DMS153 (cell line): ENCODE measurements at regions not wholly inside any gene's neighbourhood (a gene's known extent, or its start where the extent isn't known, plus 50 kb on each side); places are given as distances from the start of the nearest gene placed in this dataset.
A peak's percentile ranks its signal among the peaks of the same experiment; 100 is the strongest.

Source experiments
- DNase-seq: peaks from one replicate; lab custom pipeline; 2025; lab: John Stamatoyannopoulos, UW

DNA sequence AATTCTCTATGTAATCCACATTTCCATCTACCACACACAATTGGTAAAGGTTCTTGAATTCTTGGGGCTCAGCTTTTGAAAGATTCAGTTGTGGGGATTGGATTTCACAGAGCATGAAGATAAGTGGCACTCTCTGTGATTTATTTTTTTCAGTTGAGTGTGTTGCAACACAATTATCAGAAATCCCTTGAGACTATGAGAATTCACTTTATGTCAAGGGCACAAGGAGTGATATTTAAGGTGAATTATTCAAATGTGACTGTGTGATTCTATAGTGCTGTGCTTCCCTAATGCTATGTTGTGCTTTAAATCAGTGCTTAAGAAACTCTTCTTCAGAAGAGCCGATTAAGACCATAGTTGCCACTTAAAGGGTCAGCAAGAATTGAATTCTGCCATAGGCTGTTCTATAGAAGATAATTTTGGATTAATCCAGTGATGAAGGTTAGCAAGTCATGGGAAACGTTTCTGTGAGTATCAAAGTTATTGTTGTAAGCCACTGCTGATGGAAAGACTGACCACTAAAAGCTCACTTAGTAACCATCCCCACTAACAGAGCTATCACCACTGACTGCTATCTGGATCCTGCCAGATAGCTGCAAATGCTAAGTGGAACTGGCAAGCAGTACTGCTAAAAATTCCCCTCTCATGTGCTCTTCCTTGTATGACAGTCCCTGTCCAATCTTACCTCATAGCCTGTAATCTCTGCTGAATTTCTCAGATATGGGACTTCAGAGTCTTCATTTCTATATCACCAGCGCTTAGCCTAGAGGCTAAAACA is 134.0 kb upstream of the SEMA3D start:
- DNase-seq = no peak

GRCh38 chr7:85316489-85316888 is 129.6 kb upstream of the SEMA3D start:
- no peak for DNase-seq

- no peak for DNase-seq
Observed at GRCh38 chr7:85310301-85310700, 123.4 kb upstream of the SEMA3D start.

DNA sequence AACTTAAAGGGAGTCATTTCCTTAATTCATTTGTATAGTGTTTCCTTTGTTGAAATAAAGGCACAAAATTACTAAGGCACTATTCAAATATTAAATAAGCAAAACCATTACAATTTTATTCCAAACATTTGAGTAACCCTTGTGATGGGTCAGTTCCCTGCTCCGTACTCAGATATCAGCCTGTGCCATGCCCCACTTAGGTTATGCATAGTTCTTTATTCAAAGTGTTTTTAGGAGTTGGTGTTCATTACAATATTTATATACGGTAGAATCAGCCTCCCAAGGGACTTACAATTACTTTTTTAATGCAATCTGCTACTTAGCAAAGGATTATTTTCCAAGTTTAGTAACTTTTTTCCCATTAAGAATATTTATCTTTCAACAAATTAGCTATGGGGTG is 119.3 kb upstream of the SEMA3D start:
- DNase-seq = no peak

GRCh38 chr7:85294176-85294575 is 107.3 kb upstream of the SEMA3D start:
- DNase-seq = no peak

- DNase-seq = no peak
Observed at GRCh38 chr7:85292908-85293576, 106.2 kb upstream of the SEMA3D start.

DNA sequence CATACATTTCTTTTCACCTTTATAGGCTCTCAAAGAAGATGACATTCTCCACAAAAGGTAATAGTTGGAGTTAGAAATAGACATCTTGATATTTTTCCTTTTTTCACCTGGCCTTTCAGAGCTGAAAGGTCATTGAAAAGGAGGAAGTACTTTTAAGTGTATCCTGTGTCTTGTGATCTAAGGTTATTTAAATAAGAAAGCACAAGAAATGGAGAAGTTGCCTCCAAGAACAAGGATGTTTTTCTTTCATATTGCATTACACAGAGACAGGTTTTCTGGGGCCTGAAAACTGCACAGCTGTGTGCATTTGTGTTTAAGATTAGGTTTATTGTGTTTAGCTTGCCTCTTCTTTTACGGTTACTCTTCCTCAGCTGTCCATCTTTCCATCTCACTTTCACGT is 103.4 kb upstream of the SEMA3D start:
- no peak for DNase-seq

- DNase-seq = no peak
Observed at GRCh38 chr7:85289279-85289678, 102.4 kb upstream of the SEMA3D start.

- DNase-seq = no peak
Observed at GRCh38 chr7:85287106-85287825, 100.4 kb upstream of the SEMA3D start.

GRCh38 chr7:85286446-85286845 is 99.6 kb upstream of the SEMA3D start:
- DNase-seq = no peak

- DNase-seq = no peak
Observed at GRCh38 chr7:85285527-85285926, 98.7 kb upstream of the SEMA3D start.

- no peak for DNase-seq
Observed at GRCh38 chr7:85275204-85275603, 88.3 kb upstream of the SEMA3D start.

DNA sequence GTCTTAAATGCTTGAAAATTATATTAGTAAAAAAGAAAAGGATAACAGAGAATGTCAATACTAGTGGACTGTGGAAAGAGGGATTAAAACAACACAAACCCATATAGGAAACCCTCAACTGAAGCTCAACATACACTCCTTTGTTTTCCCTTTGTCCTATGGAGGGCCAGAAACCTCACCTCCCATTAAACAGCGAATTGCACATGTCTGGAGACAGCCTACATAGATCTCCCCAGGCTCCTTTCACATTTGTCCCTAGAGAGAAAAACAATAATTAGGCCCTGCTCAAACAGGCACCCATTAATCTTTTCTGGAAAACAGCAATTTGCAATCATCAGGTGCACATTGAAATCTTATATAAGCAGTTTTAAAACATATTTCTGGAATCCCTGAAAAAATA is 87.6 kb upstream of the SEMA3D start:
- no peak for DNase-seq

GRCh38 chr7:85262891-85263290 is 76.0 kb upstream of the SEMA3D start:
- DNase-seq = no peak

DNA sequence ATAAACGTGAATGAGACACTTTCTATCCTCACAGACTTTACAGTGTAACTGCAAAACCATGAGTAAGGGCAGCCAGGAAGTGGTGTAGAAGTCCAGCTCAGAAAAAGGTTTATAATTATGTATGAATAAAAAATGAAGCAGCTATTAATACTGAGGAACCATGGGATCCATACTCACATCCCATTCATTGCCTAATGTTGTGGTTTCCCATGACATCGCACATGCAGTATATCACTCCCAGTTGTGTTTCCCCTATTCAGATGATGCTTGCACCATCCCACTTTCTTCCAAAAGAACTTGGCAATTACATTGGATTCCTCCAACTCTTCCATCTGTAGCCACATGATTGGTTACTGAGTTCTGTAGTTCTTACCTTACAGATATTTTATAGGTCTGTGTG is 74.5 kb upstream of the SEMA3D start:
- DNase-seq = no peak

DNA sequence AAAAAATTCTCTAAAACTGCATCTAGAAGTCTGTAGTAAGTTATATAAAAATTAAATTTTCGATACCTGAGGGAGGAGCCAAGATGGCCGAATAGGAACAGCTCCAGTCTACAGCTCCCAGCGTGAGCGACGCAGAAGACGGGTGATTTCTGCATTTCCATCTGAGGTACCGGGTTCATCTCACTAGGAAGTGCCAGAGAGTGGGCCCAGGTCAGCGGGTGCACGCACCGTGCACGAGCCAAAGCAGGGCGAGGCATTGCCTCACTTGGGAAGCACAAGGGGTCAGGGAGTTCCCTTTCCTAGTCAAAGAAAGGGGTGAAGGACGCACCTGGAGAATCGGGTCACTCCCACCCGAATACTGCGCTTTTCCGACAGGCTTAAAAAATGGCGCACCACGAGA is 62.9 kb upstream of the SEMA3D start:
- DNase-seq = peak; percentile 0

DNA sequence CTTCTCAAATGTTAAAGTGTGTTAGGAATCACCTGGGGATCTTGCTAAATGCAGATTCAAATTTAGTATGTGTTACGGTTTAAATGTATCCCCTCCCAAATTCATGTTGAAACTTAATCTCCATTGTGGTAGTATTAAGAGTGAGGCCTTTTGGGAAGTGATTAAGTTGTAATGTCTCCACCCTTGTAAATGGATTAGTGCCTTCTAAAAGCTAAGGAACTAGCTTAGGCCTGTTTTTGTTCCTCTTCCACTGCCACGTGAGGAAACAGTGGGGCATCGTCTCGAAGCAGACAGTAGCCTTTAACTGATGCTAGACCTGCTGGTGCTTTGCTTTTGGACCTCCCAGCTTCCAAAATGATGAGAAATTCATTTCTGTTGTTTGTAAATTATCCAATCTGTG is 52.3 kb upstream of the SEMA3D start:
- no peak for DNase-seq

DNA sequence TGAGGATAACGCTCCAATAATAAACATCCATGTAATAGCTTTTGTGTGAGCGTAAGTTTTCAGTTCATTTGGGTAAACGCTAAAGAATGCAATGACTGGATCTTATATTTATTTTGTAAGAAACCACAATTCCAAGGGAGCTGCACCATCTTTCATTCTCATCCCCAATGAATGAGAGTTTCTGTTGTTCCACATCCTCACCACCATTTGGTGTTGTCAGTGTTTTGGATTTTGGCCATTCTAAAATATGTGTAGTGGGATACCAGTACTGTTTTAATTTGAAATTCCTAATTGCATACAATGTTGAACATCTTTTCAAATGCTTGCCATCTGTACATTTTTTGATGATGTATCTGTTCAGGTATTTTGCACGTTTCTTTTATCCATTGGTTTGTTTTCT is 50.9 kb upstream of the SEMA3D start:
- DNase-seq = no peak
